ENCODE measurements at regions not wholly inside any gene's neighbourhood (a gene's known extent, or its start where the extent isn't known, plus 50 kb on each side); places are given as distances from the start of the nearest gene placed in this dataset.

- TF ChIP-seq ZNF274 (IDR thresholded peaks at IDR 0.05; ENCODE audit: low read depth, low read length) (no peak), YY1 (IDR thresholded peaks at IDR 0.05; ENCODE audit: insufficient read depth, insufficient read length) (no peak), SUZ12 (IDR thresholded peaks at IDR 0.05; ENCODE audit: extremely low read depth, insufficient read depth, insufficient read length) (no peak)
Measured at GRCh38 chr14:75371297-75371696, 56.5 kb upstream of the JDP2 start.
